RPMI8226 (cell line): ENCODE measurements at regions not wholly inside any gene's neighbourhood (a gene's known extent, or its start where the extent isn't known, plus 50 kb on each side); places are given as distances from the start of the nearest gene placed in this dataset.
"Not testable (repeated sequence)": the region's sequence is repeated elsewhere in the genome, so short reads cannot be mapped to it uniquely, and the experiment has no call there.

Experiments
- DNase-seq: peaks from one replicate; pipeline ENCODE4 v3.0.0-alpha.2; 2015

DNA sequence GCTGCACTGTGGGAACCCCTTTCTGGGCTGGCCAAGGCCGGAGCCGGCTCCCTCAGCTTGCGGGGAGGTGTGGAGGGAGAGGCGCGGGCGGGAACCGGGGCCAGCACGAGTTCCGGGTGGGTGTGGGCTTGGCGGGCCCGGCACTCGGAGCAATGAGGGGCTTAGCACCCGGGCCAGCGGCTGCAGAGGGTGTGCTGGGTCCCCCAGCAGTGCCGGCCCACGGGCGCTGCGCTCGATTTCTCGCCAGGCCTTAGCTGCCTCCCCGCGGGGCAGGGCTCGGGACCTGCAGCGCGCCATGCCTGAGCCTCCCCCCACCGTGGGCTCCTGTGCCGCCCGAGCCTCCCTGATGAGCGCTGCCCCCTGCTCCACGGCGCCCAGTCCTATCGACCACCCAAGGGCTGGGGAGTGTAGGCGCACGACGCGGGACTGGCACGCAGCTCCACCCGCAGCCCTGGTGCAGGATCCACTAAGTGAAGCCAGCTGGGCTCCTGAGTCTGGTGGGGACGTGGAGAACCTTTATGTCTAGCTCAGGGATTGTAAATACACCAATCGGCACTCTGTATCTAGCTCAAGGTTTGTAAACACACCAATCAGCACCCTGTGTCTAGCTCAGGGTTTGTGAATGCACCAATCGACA lies 180.8 kb upstream of the OTX2 start:
- not testable (repeated sequence) for DNase-seq

DNA sequence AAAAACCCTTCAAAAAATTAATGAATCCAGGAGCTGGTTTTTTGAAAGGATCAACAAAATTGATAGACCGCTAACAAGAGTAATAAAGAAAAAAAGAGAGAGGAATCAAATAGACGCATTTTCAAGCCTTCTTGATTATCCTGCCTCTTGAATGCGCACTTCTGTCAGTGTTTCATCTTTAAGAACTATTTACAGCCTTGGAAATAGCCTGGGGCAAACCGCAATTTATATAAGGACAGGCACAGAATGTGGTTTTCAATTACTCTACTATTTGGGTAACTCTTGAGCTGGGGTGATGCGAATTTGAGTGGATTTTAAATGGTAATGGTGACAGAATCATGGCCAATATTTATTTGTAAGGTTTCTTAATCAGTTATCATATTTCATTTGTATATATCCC lies 179.1 kb upstream of the OTX2 start:
- DNase-seq = no peak

DNA sequence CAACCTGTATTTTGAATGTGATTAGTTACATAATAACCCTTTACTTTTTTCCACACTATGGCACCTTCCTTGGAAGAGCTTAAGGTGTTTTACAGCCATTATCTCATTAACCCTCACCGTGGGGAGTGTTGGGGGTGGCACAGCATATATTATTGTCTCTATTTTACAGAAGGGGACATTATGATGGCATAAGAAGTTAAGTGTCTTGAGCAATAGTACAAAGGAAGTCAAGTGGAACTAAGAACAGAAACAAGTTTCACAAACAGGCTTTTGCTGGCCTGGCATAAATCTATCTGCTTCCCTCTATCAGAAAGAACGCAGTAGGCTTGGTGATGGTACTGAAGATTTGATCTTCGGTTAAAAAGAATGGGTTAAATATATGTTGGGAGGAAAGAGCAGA lies 169.7 kb upstream of the OTX2 start:
- DNase-seq = peak; percentile 24

DNA sequence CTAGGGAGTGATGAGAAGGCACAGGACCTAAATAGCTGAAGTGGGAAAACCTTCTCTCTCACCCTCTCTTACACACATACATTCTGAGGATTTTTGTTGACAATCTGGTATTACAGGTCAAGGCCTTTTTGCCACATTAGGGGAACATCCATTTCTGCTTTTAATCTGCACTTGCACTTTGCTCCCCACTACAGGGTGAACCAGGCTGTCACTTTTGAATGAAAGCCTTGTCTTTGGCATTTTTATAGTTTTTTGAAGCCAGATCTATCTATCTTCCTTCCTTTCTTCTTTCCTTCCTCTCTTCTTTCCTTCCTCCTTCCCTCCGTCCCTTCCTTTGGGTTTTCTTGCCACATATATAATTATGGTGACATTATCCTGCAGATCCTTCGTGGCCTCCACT lies 165.9 kb upstream of the OTX2 start:
- no peak for DNase-seq

DNA sequence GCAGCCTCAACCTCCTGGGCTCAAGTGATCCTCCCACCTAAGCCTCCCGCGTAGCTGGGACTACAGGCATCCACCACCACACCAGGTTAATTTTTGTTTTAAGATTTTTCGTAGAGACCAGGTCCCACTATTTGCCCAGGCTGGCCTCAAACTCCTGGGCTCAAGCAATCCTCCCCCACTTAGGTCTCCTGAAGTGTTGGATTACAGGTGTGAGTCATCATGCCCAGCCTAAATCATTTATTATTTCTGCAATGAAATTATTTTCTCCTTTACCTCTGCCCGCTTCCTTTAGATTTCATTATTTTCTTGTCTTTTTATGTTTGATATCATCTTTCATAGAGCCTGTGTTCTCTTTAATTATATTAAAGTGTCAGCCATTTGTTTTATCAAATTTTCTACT lies 165.2 kb upstream of the OTX2 start:
- no peak for DNase-seq

DNA sequence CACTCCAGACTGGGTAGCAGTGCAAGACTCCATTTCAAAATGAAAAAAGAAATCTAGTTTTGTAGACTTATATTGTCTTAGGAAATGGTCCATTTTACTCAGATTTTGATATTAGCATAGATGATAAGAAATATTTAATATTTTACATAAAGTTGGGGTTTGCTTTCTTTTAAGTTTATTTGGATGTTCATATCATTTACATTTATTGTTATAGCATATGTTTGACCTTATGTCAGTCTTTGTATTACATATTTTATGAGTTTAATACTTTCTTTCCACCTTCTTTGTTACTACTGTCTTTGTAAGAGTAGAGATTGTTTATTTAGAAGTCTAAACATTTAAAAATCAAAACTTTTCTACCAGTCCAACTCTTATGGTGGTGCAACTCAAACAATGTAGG lies 162.7 kb upstream of the OTX2 start:
- DNase-seq = no peak

DNA sequence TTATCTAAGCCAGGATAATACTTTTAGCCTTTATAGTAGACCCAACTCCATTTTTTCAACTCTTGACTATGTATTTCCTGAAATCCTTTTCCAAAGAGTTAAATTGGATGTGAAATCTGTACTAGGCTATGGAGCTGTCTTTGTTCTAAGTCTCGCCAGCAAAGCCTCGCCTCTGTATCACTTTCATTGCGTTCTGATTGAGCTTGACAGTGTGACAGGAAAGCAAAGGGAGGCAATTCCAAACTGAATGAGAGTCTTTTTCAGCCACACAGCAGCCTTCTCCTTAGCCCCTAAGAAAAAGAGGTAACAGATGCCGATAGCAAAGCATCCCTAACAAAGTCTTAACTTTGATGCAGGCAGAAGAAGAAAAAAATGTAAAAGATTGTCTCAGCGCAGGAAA lies 154.6 kb upstream of the OTX2 start:
- no peak for DNase-seq

DNA sequence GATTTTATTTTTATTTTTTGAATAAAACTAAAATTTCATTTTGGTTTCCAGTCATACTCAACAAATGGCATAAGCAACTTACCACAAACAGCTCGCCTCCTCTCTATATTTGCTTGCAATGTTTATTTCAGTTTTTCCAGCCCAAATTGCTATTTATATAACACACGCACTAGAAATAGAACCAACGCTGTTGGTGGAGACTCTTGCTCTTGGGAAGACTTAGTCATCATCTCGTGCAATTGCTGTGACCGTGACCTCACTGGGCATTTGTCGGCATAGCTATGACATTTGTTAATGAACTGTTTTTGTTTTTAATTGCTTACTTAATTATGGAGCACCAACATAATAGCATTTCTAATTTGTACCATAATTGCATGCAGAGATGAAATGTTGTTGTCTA lies 153.1 kb upstream of the OTX2 start:
- DNase-seq = no peak

DNA sequence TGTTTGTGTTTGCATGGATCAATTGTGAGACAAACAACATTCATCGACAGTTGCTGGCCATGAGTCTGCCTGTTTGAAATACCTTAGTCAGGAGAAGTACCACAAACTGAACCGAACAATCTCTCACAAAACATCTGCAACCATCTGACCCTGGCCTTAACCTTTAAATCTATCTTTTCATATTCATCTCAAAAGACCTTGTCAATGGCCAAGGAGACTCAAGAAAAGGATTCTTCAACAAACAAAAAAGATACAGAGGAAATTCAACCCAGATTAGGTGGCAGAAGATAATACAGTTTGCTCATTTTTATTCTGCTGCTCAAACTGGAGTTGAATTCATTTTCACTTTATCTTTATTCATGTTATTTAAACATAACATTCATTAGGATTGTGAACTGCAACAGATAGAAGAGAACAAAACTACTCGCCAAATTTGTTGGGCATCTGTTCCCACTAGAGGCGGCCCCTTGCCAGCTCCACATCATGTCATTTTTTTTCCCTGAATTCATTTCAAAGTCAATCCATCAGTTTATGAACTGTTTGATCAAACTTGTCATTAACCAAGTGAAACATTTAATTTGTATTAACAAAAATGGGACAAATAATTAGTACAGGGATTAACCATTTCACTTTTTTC lies 152.3 kb upstream of the OTX2 start:
- no peak for DNase-seq

DNA sequence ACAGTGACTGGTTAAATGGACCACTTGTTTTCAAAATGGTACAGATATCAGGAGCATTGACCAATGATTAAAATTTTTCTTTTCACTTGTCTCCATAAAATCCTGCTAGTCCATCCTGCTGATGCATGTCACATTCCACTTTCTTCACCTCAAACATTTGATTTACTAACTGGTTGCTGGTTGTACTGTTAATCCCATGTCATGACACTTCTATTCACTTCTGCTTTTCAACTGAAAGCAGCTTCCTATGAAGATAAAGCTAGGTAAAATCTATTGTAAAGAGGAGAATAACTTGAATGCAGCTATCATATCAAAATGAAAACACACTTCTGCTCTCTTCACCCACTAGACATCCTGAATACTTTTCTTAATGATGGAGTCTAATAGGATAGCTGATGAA lies 149.6 kb upstream of the OTX2 start:
- no peak for DNase-seq

DNA sequence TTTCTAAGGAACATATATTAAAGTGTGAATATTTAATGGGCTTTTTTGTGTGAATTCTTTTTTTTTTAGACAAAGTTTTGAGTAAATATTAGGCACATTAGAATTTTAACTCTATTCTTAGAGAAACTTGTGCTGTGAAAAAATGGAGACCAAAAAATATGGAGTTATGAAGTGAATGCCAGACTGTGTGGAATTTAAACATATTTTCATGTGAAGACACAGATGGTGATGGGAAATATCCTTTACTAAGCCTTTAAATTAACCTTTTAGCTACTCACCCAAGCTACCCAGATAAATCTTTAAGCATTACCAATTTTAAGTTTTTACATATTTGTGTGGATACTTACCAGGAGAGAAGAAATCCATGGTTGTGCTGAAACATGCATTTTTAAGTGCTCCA lies 148.8 kb upstream of the OTX2 start:
- DNase-seq = no peak

DNA sequence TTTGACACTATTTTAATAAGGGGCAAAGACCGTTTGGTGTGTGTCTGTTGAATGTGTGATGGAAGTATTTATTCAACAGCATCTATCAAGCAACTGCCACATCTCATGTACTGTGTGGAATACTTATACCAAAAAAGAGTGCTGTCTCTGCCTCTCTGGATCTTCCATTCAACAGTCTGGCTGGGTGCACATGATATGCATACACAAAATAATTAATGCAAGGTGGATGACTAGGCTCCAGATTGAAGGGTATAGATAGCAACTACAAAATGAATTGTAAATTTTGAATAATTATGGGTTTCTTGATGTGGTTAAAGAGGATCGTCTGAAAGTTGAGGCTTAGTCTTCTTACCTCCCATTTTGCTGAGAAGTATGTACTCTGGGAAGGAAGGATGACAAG lies 145.9 kb upstream of the OTX2 start:
- DNase-seq = no peak

DNA sequence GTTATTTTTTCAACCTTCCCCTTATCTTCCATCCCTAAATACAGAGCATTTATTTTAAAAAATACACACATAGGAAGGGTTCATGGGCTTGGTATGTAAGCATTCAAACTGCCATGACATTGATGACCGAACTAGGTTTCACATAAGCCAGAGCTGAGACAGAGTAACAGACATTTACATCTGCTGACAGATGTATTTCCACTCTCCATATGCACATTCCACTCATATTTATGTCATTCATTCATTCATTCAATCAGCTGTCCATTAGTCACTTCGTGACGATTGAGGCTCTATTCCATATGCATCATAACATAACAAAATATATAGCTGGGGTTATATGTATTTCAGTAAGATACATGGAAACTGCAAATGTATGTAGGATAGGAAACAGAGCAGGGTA lies 145.5 kb upstream of the OTX2 start:
- no peak for DNase-seq

DNA sequence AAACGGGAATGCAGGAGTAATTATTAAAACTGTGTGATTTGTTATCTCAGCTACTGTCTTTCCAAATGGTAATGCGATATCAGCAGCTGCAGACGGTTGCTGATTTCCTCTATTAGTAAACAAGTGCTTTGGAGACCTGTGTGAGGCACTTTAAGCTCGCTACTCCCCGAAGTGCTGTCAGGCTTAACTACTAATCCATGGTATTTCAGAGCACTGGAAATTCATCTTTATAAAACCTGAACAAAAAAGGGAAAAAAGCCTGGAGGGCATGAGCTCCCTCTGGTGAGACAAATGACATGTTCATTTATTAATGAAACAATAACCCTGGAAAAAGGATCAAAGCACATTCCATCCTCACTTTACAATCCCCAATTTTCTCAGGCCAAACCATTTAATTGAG lies 143.6 kb upstream of the OTX2 start:
- no peak for DNase-seq

DNA sequence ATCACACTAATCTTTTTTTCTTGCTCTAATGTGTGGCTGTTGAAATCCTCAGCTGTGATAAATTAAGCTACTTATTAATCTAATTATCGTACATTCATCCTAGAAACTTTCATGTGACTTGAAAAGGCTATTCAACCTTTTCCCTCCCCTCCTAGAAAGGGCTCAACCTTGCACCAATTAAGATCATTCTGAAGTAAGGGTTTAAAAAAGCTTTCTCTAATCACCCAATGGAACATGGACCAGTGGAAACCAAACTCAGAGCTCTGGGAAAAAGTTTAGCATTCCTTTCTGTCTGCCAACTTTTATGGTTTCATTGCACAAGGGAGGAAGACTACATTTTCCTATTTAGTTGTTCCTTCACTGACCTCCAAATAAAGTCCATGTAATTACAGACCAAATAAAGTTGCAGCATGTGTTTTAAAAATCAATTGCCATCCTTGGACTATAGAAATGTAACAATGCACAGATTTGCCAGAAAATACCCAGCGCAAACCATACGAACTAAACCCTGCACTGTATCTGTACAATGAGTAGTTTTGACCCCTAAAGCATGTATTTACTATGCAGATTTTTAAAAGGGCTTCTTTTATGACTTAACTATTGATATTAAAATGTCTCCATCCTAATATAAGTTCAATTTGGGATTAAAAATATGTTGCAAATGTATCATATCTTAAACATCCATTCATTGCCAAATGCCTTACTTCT lies 142.6 kb upstream of the OTX2 start:
- no peak for DNase-seq

DNA sequence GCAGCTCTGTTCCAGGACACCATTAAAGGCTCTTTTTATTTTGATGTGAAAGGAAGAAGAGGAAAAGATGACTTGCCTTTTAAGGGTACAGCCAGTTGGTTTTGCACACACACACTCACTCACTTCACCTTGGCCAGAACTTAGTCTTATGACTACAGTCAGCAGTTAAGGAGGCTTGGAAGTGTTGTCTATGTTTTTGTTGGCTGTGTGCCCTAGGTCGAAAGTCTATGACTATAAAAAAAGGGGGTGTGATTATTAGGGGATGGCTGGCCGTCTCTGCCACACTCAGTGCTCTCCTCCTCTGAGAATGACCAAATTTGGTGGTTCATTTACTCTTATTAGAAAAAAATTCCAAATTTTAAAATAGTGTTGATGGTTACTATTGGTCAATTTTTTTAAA lies 139.5 kb upstream of the OTX2 start:
- peak; percentile 63 for DNase-seq

DNA sequence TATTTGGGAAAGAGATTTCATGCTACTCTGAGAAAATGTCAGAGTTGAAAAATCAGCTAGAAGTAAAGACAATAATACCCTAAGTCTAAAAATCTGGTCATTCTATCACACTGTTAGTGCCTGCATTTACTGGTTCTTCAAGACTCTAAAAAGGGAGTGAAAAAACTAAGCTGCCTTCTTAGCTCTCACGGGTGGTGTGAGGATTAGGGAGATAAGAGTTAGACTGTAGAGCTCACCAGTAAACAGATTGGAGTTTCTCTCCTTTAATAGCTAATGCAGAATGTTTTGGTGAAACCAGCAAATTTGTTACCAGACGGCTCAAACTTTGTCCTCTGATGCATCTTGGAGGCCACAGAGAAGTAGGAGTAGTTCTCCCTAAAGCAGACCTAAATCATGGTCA lies 135.0 kb upstream of the OTX2 start:
- no peak for DNase-seq

DNA sequence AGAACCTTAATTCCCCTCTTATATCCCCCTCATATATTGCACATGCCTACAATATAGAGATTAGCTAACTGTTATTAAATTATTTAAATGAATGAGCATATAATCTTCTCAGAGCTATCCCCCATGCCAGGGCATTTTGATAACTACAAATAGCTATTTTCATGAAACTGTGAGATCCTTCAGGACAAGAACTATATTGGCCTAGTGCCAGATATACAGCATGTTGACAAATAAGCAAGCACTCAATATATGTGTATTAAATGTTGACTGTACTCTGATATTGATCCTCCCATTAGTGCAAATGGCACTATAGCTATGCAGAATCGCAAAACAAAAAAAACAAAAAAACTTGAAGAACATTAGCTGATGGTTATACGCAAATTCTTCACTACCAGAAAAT lies 134.1 kb upstream of the OTX2 start:
- DNase-seq = no peak

DNA sequence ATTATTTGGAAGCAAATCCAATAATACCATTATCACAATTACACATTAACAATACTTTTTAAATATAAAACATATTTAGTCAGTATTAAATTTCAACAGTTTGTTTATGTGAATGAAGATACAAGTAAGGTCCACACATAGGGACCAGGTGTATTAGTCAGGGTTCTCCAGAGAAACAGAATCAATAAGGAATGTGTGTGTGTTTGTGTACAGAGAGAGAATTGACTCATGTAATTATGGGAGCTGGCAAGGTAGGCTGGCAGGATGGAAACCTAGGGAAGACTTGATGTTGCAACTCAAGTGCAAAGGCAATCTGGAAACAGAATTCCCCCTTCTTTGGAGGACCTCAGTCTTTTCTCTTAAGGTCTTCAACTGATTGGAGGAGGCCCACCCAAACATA lies 123.2 kb upstream of the OTX2 start:
- DNase-seq = no peak

DNA sequence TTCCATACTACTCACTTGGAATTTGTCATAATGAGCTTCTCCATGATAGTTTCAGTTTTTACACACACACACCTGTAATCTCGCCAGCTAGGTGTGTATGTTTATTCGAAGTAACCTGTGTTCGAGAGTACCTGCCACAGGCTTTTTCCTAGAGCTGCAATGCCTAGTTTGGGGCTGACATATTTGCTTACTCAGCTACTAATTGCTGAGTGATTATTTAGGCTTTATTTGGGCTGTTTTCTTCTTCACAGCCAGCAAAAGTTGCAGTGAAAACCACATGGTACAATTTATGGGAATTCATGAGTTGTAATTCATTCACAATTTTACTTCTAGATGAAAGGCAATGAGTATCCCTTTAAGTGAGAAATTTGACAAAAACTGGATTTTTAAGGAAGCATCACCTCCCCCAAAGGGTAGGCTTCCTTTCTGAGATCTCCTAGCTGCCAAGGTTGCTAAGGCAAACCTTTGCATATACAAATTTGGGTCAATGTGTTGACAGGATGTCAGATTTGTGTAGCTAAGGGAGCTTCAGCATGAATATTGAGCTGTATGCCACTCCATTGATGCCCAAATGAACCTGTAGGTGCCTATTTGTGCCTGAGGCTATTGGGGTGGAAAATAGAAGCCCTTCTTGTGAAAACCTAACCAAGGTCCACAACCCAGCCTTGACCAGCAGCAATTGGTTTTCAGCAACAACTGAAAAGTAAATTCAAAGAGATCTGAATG lies 108.7 kb upstream of the OTX2 start:
- DNase-seq = no peak

DNA sequence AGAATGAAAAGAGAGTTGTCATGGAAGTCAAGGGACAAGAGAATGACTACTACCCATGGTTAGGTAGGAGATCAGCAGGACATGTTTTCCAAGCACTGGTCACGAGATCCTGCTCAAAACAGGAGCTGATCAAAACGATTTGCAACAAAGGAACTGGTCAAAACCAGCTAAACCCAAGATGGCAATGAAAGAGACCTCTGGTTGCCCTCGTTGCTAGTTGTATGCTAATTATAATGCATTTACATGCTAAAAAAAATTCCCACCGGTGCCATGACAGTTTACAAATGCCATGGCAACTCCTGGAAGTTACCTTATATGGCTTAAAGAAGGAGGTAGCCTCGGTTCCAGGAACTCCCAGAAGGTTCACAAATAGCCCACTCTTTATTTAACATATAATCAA lies 95.0 kb upstream of the OTX2 start:
- no peak for DNase-seq

DNA sequence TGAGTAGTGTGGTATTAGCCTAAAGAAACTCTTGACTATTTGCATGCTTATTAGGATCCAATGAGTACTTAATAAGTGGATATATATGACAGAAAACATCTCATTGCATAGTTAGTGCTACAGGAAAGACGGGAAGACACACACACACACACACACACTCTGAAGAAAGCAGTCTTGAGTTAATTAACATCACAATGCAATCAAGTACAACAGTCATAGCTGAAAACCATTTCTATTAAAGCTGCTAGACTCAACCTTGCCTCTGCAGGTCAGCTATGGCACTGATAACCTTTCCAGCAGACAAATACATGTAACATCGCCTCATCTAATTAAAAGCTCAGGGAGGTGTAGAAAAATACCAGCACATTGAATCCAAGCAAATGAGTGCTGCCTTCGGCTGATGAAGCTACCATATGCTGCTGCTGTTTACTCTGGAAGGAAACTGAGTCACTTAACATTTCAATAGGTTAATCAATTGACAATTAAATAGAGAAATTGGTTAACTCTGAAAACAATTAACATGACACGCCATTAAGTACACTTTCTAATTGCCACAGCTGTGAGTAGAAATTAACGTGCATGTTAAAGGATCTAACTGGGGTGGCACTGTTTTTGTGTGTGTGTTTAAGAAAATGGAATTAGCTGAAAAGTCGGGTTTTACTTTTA lies 93.2 kb upstream of the OTX2 start:
- DNase-seq = no peak

DNA sequence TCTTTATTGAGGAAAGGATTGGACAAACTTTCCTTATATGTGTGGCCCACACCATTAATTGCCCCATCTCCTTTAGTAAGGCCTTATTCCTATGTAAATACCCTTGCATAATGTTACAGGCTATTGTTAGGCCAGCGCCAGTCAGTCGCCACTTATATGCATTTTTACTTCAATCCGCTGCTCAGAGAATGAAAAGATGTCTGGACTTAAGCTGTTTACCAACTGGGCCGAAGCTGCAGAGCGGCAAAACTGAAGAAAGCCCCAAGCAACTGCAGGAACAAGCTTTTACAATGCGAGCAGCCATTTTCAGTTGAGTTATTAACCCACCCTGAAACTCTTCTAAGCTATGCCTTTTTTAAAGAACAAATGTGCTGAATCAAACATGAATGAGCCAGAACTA lies 92.1 kb upstream of the OTX2 start:
- no peak for DNase-seq

DNA sequence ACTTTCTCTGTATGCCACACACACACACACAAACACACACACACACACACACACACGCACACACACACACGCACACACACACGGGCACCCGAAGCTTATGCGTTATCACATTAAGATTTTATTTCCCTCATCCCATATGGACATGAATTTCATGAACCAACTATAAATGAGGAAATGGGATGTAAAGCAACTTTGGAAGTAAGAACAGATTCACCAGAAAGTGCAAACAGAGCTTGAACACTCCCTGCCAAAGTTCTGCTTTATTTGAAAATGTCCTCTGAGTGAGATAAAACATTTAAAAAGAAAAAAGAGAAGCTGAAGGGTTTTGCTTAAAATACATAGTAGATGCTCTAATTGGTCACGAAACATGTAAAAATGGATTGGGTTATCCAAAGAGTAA lies 90.4 kb upstream of the OTX2 start:
- no peak for DNase-seq
